PFSK-1 (cell line): ENCODE measurements at regions not wholly inside any gene's neighbourhood (a gene's known extent, or its start where the extent isn't known, plus 50 kb on each side); places are given as distances from the start of the nearest gene placed in this dataset.

Source experiments
- POLR2AphosphoS5 ChIP-seq: IDR thresholded peaks from 2 replicates; pipeline ENCODE4 v1.6.1; 2012; ENCODE audit warnings: low read depth, mild to moderate bottlenecking, control low read depth, low read length, moderate library complexity
- SIN3A ChIP-seq: IDR thresholded peaks from 2 replicates; pipeline ENCODE4 v1.6.1; 2012; ENCODE audit warnings: mild to moderate bottlenecking, low read length, moderate library complexity, borderline replicate concordance; ENCODE audit not compliant: insufficient read depth
- TAF1 ChIP-seq: IDR thresholded peaks from 2 replicates; pipeline ENCODE4 v1.6.1; 2012; ENCODE audit warnings: low read length, control low read depth, borderline replicate concordance; ENCODE audit not compliant: insufficient read depth

- TF ChIP-seq POLR2AphosphoS5 (no peak), SIN3A (no peak), TAF1 (no peak)
Measured at GRCh38 chr14:97726676-97727075, 929.5 kb downstream of the VRK1 start.
